ENCODE measurements at regions not wholly inside any gene's neighbourhood (a gene's known extent, or its start where the extent isn't known, plus 50 kb on each side); places are given as distances from the start of the nearest gene placed in this dataset.

DNA sequence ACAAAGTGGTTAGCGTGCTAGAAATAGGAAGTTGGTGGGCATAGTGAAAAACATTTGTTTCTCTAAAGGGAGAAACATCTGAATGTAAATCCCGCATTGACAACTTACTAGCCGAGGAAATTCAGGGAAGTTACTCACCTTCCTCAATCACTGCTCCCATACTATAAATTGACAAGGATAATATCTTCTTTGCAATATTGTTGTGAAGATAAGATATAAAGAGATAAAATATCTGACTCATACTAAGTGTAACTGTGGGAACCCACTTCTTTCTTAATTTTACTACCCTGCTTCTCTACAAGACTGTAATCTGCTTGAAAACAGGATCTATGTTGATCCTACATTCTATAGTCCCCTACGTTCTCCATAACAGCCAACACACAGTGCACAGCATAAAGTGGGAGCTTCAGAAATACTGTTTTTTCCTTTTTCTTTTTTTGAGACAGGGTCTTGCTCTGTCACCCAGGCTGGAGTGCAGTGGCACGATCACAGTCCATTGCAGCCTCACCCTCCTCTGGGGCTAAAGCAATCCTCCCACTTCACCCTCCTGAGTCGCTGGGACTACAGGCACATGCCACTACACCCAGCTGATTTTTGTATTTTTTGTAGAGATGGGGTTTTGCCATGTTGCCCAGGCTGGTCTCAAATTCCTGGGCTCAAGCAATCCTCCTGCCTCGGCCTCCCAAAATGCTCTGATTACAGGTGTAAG lies 57.4 kb upstream of the C1orf21 start:
- TF ChIP-seq MXI1 (IDR thresholded peaks at IDR 0.05; ENCODE audit: borderline replicate concordance, low read depth, low read length), result no peak
- no peak for TF ChIP-seq NFE2L2 (IDR thresholded peaks at IDR 0.05; ENCODE audit: low read depth, low read length)
- TF ChIP-seq CEBPB (IDR thresholded peaks at IDR 0.05; ENCODE audit: low read depth, low read length), result no peak
- no peak for TF ChIP-seq MAFK (IDR thresholded peaks at IDR 0.05; ENCODE audit: low read depth, low read length)
- TF ChIP-seq, protein P1, sequence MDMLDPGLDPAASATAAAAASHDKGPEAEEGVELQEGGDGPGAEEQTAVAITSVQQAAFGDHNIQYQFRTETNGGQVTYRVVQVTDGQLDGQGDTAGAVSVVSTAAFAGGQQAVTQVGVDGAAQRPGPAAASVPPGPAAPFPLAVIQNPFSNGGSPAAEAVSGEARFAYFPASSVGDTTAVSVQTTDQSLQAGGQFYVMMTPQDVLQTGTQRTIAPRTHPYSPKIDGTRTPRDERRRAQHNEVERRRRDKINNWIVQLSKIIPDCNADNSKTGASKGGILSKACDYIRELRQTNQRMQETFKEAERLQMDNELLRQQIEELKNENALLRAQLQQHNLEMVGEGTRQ (IDR thresholded peaks at IDR 0.05; ENCODE audit: low read depth, low read length), result no peak
- no peak for TF ChIP-seq CHD1 (IDR thresholded peaks at IDR 0.05; ENCODE audit: low read depth, low read length)
- TF ChIP-seq MAZ (IDR thresholded peaks at IDR 0.05; ENCODE audit: borderline replicate concordance, low read depth, low read length), result no peak
- TF ChIP-seq SMC3 (IDR thresholded peaks at IDR 0.05; ENCODE audit: low read depth, low read length), result no peak
- TF ChIP-seq, protein P2, sequence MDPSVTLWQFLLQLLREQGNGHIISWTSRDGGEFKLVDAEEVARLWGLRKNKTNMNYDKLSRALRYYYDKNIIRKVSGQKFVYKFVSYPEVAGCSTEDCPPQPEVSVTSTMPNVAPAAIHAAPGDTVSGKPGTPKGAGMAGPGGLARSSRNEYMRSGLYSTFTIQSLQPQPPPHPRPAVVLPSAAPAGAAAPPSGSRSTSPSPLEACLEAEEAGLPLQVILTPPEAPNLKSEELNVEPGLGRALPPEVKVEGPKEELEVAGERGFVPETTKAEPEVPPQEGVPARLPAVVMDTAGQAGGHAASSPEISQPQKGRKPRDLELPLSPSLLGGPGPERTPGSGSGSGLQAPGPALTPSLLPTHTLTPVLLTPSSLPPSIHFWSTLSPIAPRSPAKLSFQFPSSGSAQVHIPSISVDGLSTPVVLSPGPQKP (IDR thresholded peaks at IDR 0.05; ENCODE audit: borderline replicate concordance, low read depth, low read length), result no peak

More for the DNA sequence above, 57.4 kb upstream of the C1orf21 start:
- no peak overlapping the region for H2BK15ac ChIP-seq (ENCODE audit: low read depth, low read length)
- intact Hi-C loops (cut with micrococcal nuclease) (no loop called here), dilution Hi-C loops (cut with HindIII; ENCODE audit: low sequenced_read_pairs, unreplicated experiment) (no loop called here), in situ Hi-C loops (cut with MboI; ENCODE audit: low sequenced_read_pairs) (no loop called here)
- no peak overlapping the region for H2AK5ac ChIP-seq (ENCODE audit: low read depth, low read length)
- no peak overlapping the region for H3K4ac ChIP-seq (ENCODE audit: low read depth, low read length)
- no peak overlapping the region for H2BK120ac ChIP-seq (ENCODE audit: low read depth, low read length)
- no peak overlapping the region for H3K4me2 ChIP-seq (ENCODE audit: low read depth, low read length)
- H2BK5ac ChIP-seq (ENCODE audit: low read depth, low read length, poor library complexity, severe bottlenecking), result no peak overlapping the region
- 80% methylated on average over 1 of the region's 7 CpGs; no CpG with 5 or more reads in 1 of the 2 experiments for WGBS, 2 experiments (ENCODE audit: extremely low coverage in 2 of 2, insufficient read length in 1 of 2)
- ChIA-PET CTCF (no interaction called here), POLR2A (ENCODE audit: unreplicated experiment) (no interaction called here)
- no peak overlapping the region for H2BK20ac ChIP-seq (ENCODE audit: low read depth, low read length)
- no peak overlapping the region for H4K8ac ChIP-seq (ENCODE audit: low read depth in 2 of 2, low read length in 2 of 2)
- DNase-seq, result no peak
- H3K9me1 ChIP-seq (ENCODE audit: insufficient read depth, low read length), result no peaks in the 10 kb centered on the region
- H4K5ac ChIP-seq (ENCODE audit: low read depth, low read length), result no peak overlapping the region
- H4K20me1 ChIP-seq (ENCODE audit: insufficient read depth, low read length), result no peaks in the 10 kb centered on the region
- H3K36me3 ChIP-seq (ENCODE audit: control insufficient read depth, insufficient read depth, low read length), result no peaks in the 10 kb centered on the region
- no peak overlapping the region for H3K27ac ChIP-seq (ENCODE audit: insufficient read depth, low read length)
- no peak overlapping the region for H4K91ac ChIP-seq (ENCODE audit: insufficient read depth, low read depth, low read length)
- H3K4me1 ChIP-seq (ENCODE audit: control insufficient read depth, insufficient read depth, low read length), result no peaks in the 10 kb centered on the region
- peaks cover 4% of the 10 kb centered on the region; the same call in 1 of the 2 replicates for H3K9me3 ChIP-seq (ENCODE audit: control insufficient read depth, insufficient read depth, low read length)
- no peak overlapping the region for H3K14ac ChIP-seq (replicated peaks; ENCODE audit: low read depth, low read length)
- BruUV-seq (replicated peaks), result no TSS peak
- no peak overlapping the region for H2AK9ac ChIP-seq (replicated peaks; ENCODE audit: low read depth, low read length, poor library complexity)
- H3K56ac ChIP-seq (ENCODE audit: extremely low read depth, insufficient read depth, low read length), result no peak overlapping the region
- no peak overlapping the region for H3K18ac ChIP-seq (ENCODE audit: low read depth, low read length)
- no peak overlapping the region for H3K23ac ChIP-seq (ENCODE audit: low read depth, low read length)
- no peak overlapping the region for H3K4me3 ChIP-seq (ENCODE audit: insufficient read depth, low read depth, low read length)
- H2AFZ ChIP-seq (replicated peaks; ENCODE audit: low read length, poor library complexity), result no peak overlapping the region
- H3K9ac ChIP-seq (ENCODE audit: low read depth, low read length), result no peak overlapping the region
- ATAC-seq (ENCODE audit: low read depth), result no peak
- peaks cover 5% of the 10 kb centered on the region; the same call in 1 of the 2 replicates for H3K27me3 ChIP-seq (ENCODE audit: control insufficient read depth, insufficient read depth, low read length)
- H3K79me1 ChIP-seq (ENCODE audit: low read depth in 1 of 2, low read length in 2 of 2), result no peaks in the 10 kb centered on the region
